Tibial nerve (tissue), 4 donors: ENCODE measurements at regions not wholly inside any gene's neighbourhood (a gene's known extent, or its start where the extent isn't known, plus 50 kb on each side); places are given as distances from the start of the nearest gene placed in this dataset.

Experiments used
- EP300 ChIP-seq, 2 donors: sonication (generic); formaldehyde crosslinking; IDR thresholded peaks; one replicate each; pipeline ENCODE4 v1.6.1; 2017; ENCODE audit warnings: antibody characterized with exemption in 2 of 2, mild to moderate bottlenecking in 1 of 2
- POLR2A ChIP-seq, 2 donors: fragments of 450-650 bp; IDR thresholded peaks; one replicate each; pipeline ENCODE4 v1.6.1; 2017; ENCODE audit warnings: antibody characterized with exemption in 2 of 2, mild to moderate bottlenecking in 2 of 2, moderate library complexity in 2 of 2
- TF ChIP-seq, protein P1 (sequence below), 5 experiments: fragments of 200-600 bp in 3 of 5; fragments of 450-650 bp in 2 of 5; sonication (generic) in 3 of 5; IDR thresholded peaks; one replicate each; pipeline ENCODE4 v1.5.1; 2016 to 2019; ENCODE audit warnings: antibody characterized with exemption in 5 of 5, mild to moderate bottlenecking in 3 of 5, moderate library complexity in 2 of 5

DNA sequence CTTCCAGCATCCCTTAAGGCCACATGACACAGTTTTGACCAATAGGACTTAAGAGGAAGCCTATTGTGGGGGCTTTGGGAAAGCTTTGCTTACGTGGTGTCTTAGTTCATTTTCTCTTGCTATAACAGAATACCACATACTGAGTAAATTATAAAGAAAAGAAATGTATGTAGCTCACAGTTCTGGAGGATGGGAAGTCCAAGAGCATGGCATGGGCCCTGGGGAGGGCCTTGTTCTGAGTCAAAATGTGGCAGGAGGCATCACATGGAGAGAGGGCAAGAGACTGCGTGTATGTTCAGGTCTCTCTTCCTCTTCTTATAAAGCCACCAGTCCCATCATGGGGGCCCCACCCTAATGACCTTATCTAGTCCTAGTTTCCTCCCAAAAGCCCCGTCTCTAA lies 68.6 kb upstream of the CPEB4 start:
- TF ChIP-seq, protein P1, sequence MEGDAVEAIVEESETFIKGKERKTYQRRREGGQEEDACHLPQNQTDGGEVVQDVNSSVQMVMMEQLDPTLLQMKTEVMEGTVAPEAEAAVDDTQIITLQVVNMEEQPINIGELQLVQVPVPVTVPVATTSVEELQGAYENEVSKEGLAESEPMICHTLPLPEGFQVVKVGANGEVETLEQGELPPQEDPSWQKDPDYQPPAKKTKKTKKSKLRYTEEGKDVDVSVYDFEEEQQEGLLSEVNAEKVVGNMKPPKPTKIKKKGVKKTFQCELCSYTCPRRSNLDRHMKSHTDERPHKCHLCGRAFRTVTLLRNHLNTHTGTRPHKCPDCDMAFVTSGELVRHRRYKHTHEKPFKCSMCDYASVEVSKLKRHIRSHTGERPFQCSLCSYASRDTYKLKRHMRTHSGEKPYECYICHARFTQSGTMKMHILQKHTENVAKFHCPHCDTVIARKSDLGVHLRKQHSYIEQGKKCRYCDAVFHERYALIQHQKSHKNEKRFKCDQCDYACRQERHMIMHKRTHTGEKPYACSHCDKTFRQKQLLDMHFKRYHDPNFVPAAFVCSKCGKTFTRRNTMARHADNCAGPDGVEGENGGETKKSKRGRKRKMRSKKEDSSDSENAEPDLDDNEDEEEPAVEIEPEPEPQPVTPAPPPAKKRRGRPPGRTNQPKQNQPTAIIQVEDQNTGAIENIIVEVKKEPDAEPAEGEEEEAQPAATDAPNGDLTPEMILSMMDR (IDR thresholded peaks at IDR 0.05), result no peak
- TF ChIP-seq EP300 (IDR thresholded peaks at IDR 0.05), result no peak
- no peak for TF ChIP-seq POLR2A (IDR thresholded peaks at IDR 0.05)
